KOPT-K1 (cell line): ENCODE measurements at regions not wholly inside any gene's neighbourhood (a gene's known extent, or its start where the extent isn't known, plus 50 kb on each side); places are given as distances from the start of the nearest gene placed in this dataset.
"Not testable (repeated sequence)": the region's sequence is repeated elsewhere in the genome, so short reads cannot be mapped to it uniquely, and the experiment has no call there.

Source experiments
- H3K27ac ChIP-seq: fragments of 200-600 bp; sonication (generic); 2 replicates; pipeline ENCODE4 v1.5.1; 2016; ENCODE audit warnings: antibody characterized with exemption, mild to moderate bottlenecking, low read depth, low read length; ENCODE audit not compliant: poor library complexity, severe bottlenecking
- H3K36me3 ChIP-seq: fragments of 200-600 bp; sonication (generic); 2 replicates; pipeline ENCODE4 v1.5.1; 2017; ENCODE audit warnings: antibody characterized with exemption, mild to moderate bottlenecking, low read length, moderate library complexity; ENCODE audit not compliant: insufficient read depth
- H3K9me3 ChIP-seq: fragments of 200-600 bp; sonication (generic); 2 replicates; pipeline ENCODE4 v1.5.1; 2017; ENCODE audit warnings: antibody characterized with exemption, low read length, mild to moderate bottlenecking; ENCODE audit not compliant: insufficient read depth, poor library complexity, severe bottlenecking

DNA sequence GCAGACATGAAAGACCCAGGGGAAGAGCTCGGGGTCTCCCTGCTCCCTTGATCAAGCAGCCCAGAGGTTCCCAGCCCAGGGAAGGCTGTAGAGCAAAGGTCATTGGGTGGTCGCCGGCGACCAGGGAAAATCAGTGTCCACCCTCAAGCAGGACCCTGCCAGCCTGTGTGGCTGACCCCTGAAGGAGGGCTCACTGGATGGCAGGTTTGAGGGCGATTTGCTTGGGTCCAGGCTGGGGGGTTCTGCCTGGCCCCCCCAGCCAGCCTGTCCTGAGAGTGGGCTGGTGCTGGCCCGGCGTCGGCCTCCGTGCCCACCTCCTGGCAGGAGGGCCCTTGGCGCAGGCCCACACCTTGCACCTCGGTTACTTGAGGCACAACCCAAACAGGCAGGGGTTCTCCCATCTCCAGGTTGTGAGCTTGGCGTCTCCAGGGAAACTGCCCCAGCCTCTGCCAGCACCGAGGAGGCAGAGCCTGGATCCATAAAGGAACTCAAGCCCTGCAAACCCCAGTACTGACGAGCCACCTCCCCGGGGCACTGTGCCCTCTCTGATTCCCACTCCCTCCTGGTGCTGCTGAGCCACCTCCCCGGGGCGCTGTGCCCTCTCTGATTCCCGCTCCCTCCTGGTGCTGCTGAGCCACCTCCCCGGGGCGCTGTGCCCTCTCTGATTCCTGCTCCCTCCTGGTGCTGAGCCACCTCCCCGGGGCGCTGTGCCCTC, 329.0 kb upstream of the SFSWAP start:
- no peaks in the 10 kb centered on the region for H3K9me3 ChIP-seq
- no peak overlapping the region for H3K27ac ChIP-seq
- no peaks in the 10 kb centered on the region for H3K36me3 ChIP-seq

DNA sequence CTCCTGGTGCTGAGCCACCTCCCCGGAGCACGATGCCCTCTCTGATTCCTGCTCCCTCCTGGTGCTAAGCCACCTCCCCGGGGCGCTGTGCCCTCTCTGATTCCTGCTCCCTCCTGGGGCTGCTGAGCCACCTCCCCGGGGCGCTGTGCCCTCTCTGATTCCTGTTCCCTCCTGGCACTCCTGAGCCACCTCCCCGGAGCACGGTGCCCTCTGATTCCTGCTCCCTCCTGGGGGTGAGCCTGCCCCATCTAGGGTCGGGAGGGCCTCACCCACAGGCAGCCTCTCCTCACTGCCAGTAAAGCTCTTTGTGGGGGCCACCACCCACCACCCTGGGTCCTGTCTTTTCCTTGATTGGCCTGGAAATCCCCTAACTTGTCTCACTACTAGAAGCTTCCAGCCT, 327.6 kb upstream of the SFSWAP start:
- no peaks in the 10 kb centered on the region for H3K9me3 ChIP-seq
- H3K27ac ChIP-seq = no peak overlapping the region

DNA sequence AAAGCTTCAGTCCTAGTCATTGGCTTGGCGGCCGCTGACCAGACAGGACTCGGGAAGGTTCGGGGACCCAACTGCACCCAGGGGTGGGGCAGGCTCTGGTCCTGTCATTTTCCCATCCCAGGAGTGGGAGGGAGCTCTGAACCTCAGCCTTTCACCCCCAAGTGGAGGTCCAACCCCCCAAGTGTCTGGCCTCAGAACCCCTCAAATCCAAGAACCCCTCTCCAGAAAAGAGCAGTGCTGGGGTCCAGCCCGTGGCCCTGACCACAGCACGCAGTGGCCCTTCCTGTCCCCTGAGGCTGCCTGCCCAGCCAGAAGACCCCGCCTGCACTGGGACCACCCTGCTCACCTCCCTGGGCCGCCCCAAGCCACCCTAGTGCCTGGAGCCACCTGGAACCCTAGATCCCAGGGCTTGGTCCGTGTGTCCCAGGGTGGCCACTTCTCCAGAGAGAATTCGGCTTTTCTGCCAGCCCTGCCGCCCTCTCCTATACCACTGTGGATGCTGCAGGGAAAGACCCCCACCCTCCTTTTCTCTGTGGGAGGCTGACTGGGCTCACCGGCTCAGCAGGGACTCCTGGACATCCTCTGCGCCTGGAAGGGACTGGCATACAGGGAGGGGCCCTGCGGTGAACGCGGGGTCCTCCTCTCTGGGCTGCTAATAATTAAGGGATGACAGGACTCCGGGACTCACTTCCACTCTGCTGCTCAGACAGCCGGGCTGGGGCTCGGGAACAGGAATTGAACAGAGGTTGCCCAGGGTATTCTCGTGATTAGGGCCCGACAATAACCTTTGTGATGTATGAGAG, 326.9 kb upstream of the SFSWAP start:
- H3K27ac ChIP-seq = no peak overlapping the region
- H3K9me3 ChIP-seq = no peaks in the 10 kb centered on the region
- no peaks in the 10 kb centered on the region for H3K36me3 ChIP-seq

More for the DNA sequence above, 327.6 kb upstream of the SFSWAP start:
- no peaks in the 10 kb centered on the region for H3K36me3 ChIP-seq

DNA sequence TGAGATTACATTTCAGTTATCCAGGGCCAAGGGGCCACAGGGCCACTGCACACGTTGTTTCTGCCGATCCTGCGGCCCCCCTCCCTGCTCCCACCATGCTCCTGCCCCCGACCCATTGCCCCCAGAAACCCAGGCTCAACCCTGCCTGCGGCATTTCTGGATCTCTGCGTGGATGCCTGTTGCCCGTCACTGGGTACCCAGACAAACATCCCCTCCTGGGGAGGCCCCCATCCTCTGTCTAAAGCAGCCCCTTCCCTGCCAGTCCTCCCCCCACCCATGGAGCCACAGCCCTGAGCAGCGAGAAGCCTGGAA, 326.4 kb upstream of the SFSWAP start:
- no peaks in the 10 kb centered on the region for H3K9me3 ChIP-seq
- no peaks in the 10 kb centered on the region for H3K36me3 ChIP-seq
- H3K27ac ChIP-seq = no peak overlapping the region

DNA sequence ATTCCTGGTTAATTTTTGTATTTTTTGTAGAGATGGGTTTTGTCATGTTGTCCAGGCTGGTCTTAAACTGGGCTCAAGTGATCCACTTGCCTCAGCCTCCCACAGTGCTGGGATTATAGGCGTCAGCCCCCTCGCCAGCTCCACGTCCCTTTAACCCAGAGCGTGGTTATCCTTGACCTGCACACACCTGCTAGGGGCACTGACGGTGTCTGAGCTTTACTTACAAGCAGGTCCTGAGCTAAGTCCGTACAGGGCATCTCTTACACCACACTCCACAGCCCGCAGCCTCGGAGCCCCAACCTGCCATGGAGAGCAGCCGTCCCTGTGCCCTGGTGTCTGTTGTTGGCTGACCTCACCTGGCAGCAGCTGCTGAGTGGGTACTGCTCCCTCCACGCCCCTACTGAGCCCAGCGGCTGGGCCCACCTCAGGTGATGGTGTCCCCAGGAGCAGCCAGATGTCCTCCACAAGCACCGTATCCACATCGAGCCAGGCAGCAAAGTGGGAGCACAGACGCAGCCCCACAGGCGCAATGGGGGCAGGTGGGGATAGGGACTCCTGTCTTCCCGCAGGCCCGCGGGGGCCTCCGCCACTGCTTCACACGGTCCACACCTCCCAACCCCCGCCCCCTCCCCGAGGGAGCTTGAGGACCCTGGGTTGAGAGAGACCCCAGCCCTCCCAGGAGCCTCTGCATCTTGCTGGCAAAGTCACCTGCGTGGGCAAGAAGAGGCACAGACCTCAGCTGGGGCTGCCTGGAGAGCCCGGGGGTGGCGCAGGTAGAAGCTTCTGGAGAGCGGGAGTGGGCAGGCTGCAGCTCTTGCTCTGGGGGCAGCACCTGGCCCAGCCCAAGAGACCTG, 325.4 kb upstream of the SFSWAP start:
- Histone ChIP-seq H3K27ac (no peak overlapping the region), H3K9me3 (no peaks in the 10 kb centered on the region), H3K36me3 (no peaks in the 10 kb centered on the region)

DNA sequence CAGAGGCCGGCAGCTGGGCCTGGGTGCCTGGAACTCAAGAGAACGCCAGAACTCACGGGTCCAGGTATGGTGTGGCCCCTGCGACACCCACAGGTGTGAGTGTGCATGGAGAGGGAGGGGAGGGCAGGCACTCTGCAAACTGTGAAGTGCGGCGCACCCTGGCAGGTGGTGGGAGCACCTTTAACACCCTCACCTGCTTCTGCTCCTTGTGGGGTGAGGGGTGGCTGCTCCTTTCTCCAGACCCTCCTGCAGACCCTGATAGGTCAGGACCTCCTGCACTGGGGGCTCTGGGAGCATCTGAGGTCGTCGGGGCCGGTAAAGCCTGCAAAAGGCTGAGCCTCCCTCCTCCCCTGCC, 324.7 kb upstream of the SFSWAP start:
- Histone ChIP-seq H3K9me3 (no peaks in the 10 kb centered on the region), H3K27ac (no peak overlapping the region), H3K36me3 (no peaks in the 10 kb centered on the region)

DNA sequence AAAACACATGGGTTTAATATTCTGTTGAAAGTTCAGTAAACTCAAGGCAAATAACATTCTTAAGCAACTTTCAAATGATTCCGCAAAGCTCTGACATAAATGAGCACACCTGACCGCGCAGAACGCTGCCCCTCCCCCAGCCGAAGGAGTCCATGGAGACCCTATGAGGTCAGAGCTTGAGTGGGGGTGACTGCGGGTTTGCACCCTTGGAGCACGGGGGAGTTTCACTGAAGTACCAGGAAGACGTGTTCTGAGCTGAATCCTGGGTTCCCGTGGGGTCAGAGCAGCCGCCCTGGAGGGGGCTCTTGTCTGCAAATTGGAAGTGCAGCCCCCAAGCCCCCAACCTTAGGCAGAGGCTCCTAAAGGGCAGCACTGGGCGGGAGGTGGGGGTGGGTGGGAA, 324.1 kb upstream of the SFSWAP start:
- Histone ChIP-seq H3K36me3 (no peaks in the 10 kb centered on the region), H3K9me3 (no peaks in the 10 kb centered on the region)

DNA sequence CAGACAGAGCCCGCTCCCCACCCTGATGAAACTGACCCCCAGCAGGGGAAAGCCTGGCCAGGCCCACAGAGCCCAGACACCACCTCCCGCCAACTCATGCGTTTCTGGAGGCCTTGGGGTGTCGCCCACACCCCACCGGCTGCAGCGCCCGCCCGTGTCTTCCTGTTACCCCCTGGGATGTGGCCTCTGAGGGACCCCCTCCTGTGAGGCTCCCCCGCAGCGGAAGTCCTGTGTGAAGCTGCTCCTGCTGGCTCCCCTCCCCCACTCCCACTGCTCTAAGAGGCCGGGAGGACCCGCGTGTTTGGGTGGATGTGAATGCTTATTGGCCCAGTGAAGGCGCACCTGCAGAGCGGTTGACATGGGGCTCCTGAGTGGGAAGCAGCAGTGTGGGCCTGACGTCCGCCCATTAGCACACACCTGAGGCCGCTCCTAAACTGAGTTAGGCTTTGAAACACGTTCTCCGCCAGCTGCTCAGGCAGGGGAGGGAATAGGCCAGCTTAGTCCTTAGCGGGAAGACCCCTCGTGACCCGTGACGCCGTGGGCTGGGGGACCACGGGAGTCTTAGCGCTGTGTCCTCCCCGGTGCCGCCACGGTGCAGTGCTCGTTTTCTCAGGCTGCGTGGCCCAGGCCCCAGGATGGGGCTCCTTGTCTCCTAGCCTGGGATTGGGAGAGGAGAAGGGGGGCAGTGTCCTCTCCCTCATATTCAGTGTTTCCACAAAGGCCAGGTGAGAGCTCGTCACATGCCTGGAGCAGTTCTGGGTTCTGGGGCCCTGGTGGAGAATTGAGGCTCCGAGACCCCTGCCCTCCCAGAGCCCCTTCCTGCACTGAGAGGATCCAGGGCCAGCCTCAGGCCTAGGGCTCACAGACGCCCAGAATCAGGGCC, 323.4 kb upstream of the SFSWAP start:
- Histone ChIP-seq H3K9me3 (no peaks in the 10 kb centered on the region), H3K27ac (no peak overlapping the region), H3K36me3 (no peaks in the 10 kb centered on the region)

More for the DNA sequence above, 324.1 kb upstream of the SFSWAP start:
- H3K27ac ChIP-seq = no peak overlapping the region

DNA sequence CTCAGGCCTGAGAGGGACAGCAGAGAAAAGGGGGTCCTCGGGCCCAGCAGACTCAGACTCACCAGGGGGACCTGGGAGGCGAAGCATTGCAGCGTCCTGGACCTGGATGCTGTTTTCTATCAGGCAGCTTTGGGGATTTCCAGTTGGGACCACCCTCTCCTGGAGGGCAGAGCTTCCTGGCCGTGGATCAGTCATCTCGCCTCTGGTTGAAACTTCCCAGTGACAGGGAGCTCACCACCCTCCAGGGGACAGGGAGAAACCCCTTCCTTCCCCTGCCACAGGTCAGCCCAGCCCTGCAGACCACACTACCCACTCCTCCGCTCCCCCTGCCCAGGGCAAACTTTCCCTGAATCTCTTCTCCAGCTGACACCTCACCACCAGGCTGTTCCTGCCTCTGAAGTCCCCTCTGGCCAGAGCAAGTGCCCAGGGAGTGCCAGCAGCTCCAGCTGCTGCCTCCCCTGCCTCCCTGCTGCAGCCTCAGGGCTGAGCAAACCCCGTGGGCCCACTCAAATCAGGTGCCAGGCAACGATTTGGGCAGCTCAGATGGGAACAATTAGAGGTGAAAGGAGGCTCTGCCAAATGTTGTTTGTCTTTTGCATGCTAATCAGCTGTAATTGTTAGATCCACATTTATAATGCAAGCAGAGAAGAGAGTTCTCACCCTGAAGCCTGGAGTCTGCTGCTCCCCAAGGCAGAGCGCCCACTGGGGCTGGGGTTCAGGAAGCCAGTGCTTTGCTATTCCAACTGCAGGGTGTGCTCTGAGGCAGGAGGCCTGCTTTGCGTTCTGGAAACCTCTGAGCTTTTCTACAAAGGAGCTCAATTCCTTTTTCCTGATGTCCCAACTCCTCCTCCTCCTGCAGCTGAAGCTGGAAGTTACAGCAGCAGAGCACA, 322.5 kb upstream of the SFSWAP start:
- not testable (repeated sequence) for H3K9me3 ChIP-seq, H3K27ac ChIP-seq, H3K36me3 ChIP-seq

DNA sequence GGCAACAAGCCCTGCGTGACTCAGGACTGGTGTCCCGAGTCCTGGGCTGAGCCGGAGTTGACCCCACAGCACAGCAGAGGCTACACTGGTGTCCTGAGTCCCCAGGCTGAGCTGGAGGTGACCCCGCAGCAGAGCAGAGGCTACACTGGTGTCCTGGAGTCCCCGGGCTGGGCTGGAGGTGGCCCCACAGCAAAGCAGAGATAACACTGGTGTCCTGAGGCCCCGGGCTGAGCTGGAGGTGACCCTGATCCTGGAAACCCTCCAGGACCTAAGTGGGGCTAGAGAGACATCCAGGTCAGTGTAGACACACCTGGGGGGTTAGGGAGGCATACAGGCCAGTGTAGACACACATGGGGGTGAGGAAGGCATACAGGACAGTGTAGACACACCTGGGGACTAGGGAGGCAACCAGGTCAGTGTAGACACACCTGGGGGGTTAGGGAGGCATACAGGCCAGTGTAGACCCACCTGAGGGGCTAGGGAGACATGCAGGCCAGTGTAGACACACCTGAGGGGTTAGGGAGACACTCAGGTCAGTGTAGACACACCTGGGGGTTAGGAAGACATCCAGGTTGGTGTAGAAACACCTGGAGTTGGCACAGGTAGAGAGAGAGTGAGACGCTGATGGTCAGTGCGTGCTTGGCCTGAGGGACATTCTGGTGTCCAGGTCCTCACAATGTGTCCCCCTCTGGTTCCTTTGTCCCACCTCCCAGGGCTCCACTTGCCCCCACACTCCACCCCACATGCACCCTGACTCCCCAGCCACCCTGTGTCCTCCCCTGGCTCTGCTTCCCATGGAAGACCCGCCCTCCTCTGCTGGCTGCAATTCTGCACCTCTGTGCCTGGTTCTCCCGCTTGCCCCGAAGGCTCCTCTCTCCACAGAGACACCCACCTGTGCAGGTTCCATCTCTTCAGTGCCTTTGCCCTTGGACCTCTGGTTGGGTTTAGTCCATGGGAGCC, 321.6 kb upstream of the SFSWAP start:
- H3K9me3 ChIP-seq = no peaks in the 10 kb centered on the region
- no peak overlapping the region for H3K27ac ChIP-seq
- H3K36me3 ChIP-seq = no peaks in the 10 kb centered on the region

DNA sequence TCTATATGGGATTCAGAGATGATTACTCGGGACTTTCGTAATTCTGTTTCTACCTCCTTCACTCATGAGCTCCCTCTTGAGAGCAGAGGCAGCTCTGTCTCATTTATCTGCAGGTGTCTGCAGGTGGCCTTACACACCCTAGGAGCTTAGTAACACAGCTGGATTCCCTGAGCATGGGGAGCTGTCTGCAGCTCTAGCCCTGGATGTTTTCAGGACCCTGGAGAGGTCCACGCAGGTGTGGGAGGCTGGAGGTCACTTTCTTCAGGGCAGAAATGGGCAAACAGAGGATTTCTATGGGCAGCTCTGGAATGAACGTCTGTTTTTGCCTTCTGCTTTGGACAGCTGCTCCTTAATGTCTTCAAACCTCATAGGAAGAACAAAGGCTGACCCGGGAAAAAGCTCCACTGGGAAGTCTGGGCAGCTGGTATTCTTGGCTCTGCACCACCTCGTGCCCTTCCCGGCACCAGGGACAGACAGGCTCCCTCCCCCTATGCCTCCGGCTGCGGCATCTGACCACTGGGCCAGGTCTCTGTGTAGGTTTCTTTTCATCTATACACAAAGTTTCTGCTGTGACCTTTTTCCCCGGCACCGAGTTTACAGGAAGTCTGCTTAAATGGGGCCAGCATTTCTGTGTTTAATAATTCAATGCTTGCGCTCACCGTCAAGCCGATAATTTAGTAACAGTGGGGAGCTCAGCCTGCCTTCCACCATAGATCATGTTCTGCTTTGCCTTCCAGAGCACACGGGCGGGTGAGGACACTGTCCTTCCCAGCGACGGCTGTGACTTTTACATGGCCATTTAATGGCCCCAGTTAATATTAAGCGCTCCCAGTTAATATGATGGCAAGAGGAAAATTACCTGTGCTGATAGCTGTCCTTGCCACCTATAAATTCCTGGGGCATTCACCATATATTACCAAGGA, 320.2 kb upstream of the SFSWAP start:
- no peaks in the 10 kb centered on the region for H3K36me3 ChIP-seq
- H3K9me3 ChIP-seq = no peaks in the 10 kb centered on the region
- H3K27ac ChIP-seq = no peak overlapping the region

DNA sequence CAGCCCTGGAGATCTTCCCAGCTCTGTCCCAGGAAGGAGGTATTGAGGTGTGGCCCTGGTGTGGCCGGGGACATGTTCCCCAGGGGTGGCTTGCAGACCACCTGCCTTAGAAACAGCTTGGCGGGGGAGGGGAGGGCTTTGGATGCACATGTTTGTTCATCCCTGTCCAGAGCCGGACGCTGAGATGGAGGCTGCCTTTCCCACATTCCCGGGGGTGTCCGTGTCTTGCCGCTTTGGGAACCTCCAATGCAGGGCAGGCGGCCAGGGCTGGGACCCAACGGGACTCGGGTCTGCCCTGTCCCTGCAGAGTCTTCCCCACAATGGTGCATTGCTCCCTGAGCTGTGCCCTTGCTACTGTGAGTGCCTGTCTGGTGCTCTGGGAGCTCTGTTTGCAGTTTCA, 319.5 kb upstream of the SFSWAP start:
- Histone ChIP-seq H3K9me3 (peaks cover 4% of the 10 kb centered on the region), H3K36me3 (no peaks in the 10 kb centered on the region), H3K27ac (no peak overlapping the region)
